Stimulated activated CD8-positive, alpha-beta memory T cell treated with anti-CD3 and anti-CD28 coated beads, Interleukin-4, amount 100 ng/mL, for 24 hours (primary cell): ENCODE measurements at regions not wholly inside any gene's neighbourhood (a gene's known extent, or its start where the extent isn't known, plus 50 kb on each side); places are given as distances from the start of the nearest gene placed in this dataset.
A peak's percentile ranks its signal among the peaks of the same experiment; 100 is the strongest.
"Not testable (repeated sequence)": the region's sequence is repeated elsewhere in the genome, so short reads cannot be mapped to it uniquely, and the experiment has no call there.

Experiments
- DNase-seq: peaks from one replicate; pipeline ENCODE4 v3.0.0-alpha.2; 2020; ENCODE audit warnings: low read depth

GRCh38 chr2:136284226-136285119, 166.5 kb upstream of the CXCR4 start:
- DNase-seq: no peak

DNA sequence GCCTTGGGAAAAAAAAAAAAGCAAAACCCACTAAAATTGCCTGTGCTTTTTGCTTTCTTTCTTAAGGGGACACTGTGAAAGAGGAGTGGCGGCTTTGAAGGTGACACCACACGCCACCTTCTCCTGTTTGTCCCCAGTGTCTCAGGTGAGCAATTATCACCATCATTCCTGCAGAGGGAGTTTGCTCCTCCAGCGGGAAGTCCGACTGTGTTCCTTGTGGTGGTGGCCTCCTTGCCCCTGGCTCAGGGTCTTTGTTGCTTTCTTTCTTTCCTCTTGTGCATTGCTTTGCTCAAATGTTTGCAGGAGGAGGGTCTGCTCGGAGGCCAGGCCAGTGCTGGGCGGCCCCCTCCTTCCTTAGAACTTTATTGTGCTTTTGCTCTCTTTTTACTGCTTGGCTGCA, 164.3 kb upstream of the CXCR4 start:
- no peak for DNase-seq

DNA sequence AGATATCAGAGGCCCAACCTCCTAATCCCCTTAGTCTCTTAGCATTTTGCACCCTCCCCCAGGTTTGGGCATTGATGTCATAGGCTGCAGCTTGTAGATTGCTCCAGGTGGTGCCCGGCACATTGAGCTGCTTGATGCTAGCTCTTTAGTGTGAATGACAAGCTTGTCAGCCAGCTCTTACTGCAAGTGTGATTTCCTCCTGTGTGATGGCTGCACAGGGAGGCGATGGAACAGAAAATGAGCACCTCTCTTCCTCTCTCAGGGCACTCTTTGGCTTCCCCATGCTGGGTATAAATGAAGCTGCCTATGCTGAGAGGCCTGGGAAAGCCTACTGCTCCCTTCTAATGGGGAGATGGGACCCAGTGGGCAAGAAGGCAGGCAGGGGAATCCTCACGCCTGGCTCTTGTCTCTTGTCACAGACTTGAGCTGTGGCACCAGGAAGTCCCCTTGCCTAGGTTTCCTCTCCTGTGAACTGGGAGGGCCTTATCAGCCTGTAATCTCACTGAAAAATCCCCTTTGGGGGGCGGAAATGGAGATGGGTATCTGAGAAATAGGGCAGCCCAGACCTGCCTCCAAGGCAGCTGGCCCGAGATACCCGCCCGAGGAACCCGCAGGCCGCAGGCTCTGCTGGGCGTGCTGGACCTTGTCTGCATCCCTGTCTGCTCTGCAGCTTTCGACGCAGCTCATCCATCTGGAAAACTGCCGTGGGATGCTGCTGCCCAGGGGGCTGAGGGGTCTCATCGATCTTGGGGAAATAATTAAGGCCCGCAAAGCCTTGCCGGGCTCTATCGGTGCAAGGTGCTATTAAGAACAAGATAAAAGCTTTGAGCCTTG, 163.5 kb upstream of the CXCR4 start:
- peak; percentile 16 for DNase-seq

- not testable (repeated sequence) for DNase-seq
Measured at GRCh38 chr2:136266346-136266745, 148.4 kb upstream of the CXCR4 start.

GRCh38 chr2:136259551-136259950, 141.6 kb upstream of the CXCR4 start:
- no peak for DNase-seq

DNA sequence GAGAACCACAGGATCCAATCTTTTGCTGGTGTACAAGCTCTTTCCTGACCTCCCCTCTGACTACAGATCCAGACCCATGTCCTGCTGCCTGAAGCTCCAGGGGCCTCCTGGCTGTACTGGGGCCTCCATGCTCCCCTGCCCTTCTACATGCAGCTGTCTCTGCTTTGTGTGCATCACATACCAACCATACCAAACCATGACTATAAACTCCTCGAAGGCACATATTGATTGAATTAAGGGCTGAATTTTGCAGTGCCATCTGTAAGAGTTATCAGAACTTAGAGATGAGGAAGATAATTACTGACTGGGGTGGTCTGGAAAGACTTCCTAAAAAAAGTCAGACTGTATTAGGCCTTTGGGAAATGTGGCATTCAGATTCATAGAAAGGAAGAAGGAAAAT, 139.9 kb upstream of the CXCR4 start:
- no peak for DNase-seq

DNA sequence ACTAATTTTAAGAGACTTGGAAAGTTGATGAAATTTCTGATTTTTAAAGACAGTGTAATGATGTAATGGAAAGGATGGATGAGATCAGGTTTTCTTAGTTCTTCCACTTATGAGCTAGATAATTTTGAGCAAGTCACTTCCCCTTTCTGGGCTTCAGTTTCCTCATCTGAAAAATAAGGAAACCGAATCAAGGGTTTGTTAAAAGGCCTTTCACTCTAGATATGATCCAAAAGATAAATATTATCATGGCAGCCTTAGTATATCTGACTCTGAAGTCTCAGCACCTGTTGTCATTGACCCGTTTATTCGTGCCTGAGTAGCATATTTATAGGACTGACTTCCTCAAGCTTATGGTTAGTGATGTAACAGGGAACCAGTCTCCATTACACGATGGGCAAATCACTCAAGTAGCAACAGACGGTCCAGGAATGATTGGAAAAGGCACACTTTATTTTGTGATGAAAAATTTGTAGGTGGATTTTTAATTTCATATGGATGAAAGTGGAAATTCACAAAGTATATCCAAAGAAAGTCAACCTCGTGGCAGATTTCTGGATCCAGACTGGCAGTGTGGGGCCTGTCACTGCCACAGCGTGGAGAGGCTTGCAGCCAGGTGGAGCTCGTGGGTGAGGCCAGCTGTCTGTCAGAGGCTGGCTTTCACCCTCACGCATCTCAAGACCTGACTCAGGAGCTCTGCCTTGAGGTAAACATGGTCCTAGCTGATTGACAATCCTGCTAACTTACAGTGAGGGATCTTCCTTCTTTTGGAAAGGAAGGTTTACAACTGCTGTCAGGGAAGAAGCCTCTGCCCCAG, 137.9 kb upstream of the CXCR4 start:
- no peak for DNase-seq

DNA sequence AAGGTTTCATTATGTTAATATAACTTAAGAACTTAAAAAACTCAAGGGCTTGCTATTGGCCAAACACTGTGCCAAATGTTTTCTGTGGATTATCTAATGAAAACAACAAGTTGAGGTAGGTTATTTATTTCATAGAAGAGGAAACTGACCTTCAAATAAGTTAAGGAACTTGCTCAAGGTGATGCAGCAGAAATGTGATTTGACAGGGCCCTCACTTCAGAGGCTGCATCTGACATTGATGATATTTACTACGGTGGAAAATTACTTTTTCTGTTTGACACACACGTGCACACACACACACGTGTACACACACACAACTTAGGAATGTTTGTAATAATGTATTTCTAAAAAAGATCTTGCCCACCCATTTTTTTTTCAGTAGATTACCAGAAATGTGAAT, 137.2 kb upstream of the CXCR4 start:
- no peak for DNase-seq

DNA sequence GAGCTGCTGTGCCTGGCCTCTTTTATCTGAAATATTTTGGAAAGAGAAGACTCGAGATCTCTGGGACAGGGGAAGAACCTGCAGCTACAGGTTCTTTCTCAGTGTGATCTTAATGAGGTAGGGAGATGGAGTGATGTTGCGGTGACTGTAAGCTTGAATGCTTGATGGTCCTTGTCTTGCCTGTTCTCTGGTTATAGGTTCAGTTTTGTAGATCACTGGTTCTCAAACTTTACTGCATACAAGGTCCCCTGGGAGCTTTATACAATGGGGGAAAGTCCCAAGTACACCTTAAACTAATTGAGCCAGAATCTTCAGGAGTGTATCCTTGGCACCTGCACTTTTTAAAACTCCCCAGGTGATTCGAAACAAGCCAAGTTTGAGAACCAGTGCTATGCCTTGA, 136.7 kb upstream of the CXCR4 start:
- DNase-seq: no peak

DNA sequence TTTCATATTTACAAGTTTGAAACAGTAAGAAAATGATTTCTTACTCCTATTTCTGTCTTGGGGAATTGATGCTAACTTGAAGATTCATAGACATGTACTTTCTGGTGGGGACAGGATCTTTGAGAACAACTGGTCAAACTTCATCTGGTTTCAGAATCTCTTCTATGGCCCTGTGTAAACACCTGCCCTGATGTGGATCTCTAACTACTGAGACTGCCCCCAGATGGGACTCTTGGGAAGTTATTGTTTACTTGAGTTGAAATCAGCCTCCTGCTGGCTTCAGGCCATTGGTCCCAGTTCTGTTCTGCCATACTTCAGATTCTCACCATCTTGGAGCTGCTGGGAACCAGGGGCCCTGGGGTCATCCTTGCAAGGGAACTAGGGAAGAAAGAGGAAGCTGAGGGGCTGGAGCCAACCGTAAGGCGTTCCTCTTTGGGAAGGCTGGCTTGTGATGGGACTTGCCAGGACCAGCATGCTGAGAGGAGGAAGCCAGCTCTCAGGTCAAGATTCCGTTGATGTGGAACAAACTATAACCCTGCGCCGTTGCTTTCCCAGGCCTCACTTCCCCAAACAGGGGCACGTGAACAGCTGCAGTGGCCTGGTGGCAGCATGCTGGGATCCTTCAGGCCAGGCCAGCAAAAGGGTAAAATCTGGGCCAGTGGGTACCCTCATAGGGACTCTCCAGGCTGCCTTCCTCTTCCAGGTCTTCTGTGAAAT, 135.5 kb upstream of the CXCR4 start:
- DNase-seq: no peak

- no peak for DNase-seq
Measured at GRCh38 chr2:136251885-136252585, 134.1 kb upstream of the CXCR4 start.

- no peak for DNase-seq
Measured at GRCh38 chr2:136251197-136251884, 133.4 kb upstream of the CXCR4 start.

DNA sequence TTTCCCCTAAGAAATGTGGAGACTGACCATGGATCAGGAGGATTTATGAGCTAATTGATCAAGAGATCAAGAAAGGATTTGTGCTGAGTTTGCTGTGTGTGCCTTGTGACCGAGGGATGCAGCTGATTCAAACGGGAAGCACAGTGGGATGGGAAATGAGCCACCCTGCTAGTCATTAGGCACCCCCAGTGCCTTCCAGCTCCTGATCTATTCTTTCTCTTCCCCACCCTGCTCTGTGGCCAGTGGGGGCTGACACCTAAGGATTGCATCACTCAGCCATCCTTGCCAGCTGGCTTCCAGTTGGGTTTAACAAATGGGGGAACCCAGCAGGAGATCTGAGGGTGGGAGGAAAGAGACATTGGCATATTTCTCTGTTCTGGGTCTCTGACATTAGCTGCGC, 132.2 kb upstream of the CXCR4 start:
- DNase-seq: no peak

- DNase-seq: no peak
Measured at GRCh38 chr2:136248907-136249306, 131.0 kb upstream of the CXCR4 start.

- no peak for DNase-seq
Measured at GRCh38 chr2:136248242-136248641, 130.3 kb upstream of the CXCR4 start.

GRCh38 chr2:136247204-136247950, 129.4 kb upstream of the CXCR4 start:
- DNase-seq: no peak

DNA sequence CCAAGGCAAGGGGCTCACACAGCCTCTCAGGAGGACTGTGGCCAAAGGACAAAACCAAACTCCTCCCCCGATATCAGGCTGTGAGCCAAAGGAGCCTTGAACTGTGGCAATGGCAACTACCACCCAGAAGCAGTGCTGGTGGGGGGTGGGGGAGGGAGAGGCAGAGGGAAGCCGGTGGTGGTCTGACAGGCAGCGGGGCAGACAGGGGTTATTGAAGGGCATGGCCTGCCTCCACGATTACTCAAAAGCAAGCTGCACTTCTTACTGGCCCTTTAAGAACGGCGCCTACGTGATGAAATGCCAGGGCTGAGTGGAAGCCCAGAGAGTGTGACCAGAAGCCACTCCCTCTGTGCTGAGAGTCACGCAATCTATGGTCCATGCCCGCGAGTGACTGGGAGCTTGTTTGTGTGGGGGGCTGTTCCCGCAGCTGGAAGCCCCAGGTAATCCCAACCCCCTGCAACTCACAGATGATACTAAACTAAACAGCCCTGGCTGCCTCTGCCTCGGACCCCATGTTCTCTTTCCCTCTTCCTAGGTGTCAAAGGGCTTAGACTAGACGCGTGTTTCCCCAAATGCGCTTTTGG, 128.2 kb upstream of the CXCR4 start:
- no peak for DNase-seq

GRCh38 chr2:136245211-136245610, 127.3 kb upstream of the CXCR4 start:
- no peak for DNase-seq

DNA sequence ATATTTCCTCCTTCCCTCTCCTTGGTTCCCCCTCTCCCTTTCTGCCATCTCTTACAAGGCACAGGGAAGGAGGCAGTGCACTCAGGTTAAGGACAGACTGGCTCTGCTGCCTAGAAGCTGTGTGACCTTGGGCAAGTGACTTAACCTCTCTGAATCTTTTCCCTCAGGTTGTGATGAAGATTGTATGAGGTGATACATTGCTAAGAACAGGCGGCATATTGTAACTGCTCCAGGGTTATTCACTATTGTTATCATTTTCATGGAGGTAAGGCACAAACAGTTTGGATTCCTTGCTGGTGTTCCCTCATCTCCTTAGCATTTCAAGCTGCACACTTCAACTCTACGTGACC, 126.6 kb upstream of the CXCR4 start:
- DNase-seq: no peak
